Erythroblast (primary cell): ENCODE measurements at regions not wholly inside any gene's neighbourhood (a gene's known extent, or its start where the extent isn't known, plus 50 kb on each side); places are given as distances from the start of the nearest gene placed in this dataset.

Source experiments
- GATA1 ChIP-seq: IDR thresholded peaks from 2 replicates; pipeline ENCODE4 v1.6.1; 2011; ENCODE audit warnings: low read depth, mild to moderate bottlenecking, control low read depth, low read length, moderate library complexity
- POLR2A ChIP-seq: IDR thresholded peaks from 2 replicates; pipeline ENCODE4 v1.6.1; 2011; ENCODE audit warnings: mild to moderate bottlenecking, low read length

GRCh38 chr16:18018376-18018775 lies 318.2 kb downstream of the NPIPA8 start:
- TF ChIP-seq POLR2A (no peak), GATA1 (no peak)
